ENCODE measurements at regions not wholly inside any gene's neighbourhood (a gene's known extent, or its start where the extent isn't known, plus 50 kb on each side); places are given as distances from the start of the nearest gene placed in this dataset.

DNA sequence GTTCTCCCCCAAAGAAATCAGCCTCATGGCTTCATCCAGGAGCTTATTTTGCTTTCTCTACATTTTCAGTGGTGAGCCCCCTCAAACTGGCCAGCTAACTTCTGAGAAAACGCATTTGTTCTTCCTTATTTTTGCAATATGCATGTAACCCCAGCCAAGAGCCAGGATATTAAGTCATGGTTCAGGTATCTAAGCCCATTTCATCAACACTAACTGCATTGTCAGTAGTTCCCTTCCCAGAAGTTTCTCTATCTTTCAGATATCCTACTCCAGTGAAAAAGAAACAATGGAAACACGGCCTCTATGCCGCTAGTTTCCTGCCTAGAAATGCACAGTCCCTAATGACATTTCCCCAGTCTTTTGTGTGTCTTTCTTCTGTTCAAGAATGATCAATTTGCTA, 102.8 kb upstream of the RASSF8 start:
- Mint-ChIP-seq H3K4me3 (no peak overlapping the region), H3K9me3 (peaks cover 7% of the 10 kb centered on the region), H3K36me3 (ENCODE audit: low read depth) (no peaks in the 10 kb centered on the region), H3K27me3 (ENCODE audit: low read depth, poor library complexity) (peaks cover 8% of the 10 kb centered on the region), H3K4me1 (no peaks in the 10 kb centered on the region), H3K27ac (no peak overlapping the region)
- TF ChIP-seq, protein P1, sequence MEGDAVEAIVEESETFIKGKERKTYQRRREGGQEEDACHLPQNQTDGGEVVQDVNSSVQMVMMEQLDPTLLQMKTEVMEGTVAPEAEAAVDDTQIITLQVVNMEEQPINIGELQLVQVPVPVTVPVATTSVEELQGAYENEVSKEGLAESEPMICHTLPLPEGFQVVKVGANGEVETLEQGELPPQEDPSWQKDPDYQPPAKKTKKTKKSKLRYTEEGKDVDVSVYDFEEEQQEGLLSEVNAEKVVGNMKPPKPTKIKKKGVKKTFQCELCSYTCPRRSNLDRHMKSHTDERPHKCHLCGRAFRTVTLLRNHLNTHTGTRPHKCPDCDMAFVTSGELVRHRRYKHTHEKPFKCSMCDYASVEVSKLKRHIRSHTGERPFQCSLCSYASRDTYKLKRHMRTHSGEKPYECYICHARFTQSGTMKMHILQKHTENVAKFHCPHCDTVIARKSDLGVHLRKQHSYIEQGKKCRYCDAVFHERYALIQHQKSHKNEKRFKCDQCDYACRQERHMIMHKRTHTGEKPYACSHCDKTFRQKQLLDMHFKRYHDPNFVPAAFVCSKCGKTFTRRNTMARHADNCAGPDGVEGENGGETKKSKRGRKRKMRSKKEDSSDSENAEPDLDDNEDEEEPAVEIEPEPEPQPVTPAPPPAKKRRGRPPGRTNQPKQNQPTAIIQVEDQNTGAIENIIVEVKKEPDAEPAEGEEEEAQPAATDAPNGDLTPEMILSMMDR (IDR thresholded peaks at IDR 0.05) = no peak
- DNase-seq = no peak

DNA sequence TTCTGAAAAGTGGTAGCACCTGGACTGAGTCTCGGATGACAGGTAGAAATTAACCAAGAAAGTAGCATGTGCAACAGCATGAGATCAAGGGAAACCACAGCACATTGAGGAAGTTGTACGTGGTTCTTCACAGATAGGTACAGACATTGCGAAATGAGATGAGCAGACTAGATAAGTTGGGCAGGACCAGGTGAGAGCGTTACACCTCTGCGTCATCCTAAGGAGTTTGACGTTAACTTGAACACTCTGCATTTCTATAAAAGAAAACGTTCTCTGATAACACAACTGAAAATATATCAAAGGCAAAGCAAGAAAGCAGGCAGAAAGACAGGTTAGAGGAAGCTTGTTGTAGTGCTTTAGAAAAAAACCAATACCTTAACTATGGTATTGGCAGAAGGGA, 98.5 kb upstream of the RASSF8 start:
- peaks cover 7% of the 10 kb centered on the region for H3K9me3 Mint-ChIP-seq
- peaks cover 5% of the 10 kb centered on the region for H3K27me3 Mint-ChIP-seq (ENCODE audit: low read depth, poor library complexity)
- H3K4me3 Mint-ChIP-seq = no peak overlapping the region
- H3K27ac Mint-ChIP-seq = no peak overlapping the region
- TF ChIP-seq, protein P1 (IDR thresholded peaks at IDR 0.05) = no peak
- H3K36me3 Mint-ChIP-seq (ENCODE audit: low read depth) = no peaks in the 10 kb centered on the region
- no peaks in the 10 kb centered on the region for H3K4me1 Mint-ChIP-seq
- DNase-seq = no peak

DNA sequence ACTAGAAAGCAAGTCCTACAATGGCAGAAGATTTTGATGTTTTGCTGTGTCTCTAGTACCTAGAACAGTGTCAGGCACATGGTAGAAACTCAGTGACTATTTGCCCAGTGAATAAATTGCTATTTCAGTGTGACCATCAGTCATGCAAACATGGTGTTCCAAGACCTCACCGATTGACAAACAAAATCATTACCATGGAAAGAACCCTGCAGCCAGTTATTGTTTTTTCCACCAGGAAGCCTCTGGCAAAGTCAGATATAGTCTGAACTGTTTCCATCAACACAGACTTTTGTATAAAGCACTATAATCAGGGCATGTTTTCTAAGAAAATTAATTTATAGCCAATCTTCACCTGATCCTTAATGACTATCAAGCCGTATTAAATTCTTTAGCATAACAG, 97.3 kb upstream of the RASSF8 start:
- Mint-ChIP-seq H3K27me3 (ENCODE audit: low read depth, poor library complexity) (peaks cover 5% of the 10 kb centered on the region), H3K4me3 (no peak overlapping the region), H3K36me3 (ENCODE audit: low read depth) (no peaks in the 10 kb centered on the region), H3K9me3 (no peaks in the 10 kb centered on the region), H3K4me1 (no peaks in the 10 kb centered on the region), H3K27ac (no peak overlapping the region)
- no peak for DNase-seq
- TF ChIP-seq, protein P1 (IDR thresholded peaks at IDR 0.05) = no peak

DNA sequence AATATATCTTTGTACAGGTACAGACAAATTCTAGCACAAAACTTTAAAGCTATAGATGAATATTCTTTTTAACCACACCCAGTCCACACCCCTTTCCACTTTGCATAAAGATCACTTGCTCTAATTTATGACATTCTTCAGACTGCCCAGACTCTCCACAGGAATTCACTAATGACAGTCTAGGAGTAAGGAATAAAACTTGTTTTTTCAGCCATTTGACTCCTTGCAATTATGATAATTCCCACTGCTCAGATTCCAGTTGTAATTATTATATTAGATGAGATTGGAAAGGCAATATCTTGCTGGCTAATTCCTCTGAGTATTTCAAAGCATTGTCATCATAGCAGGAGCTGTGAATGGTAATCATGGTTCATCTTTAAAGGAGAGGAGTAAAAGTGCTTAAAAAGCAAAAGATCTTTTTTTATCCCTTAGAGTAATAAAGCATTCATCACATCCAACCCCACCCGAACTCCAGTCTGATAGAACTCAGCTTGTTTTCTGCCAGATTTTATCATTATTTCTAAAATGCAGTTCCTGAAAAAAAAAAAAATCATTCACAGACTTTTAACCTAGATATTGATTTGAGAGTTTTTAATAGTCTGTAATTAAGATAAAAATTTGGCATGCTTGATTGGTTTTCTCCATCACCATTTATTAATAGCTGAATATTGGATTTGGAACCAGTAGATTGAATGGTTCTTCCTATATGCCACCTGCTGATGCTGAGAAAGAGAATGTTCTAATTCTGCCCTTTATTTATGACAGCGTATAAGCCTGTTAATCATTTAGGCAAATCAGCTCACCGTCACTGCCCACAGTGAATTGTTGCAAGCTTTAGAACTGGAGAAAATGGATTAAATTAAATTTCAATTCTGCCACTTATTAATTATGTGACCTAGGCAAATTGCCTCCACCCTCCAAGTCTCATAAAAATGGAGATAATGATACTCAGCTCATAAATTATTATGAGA, 93.9 kb upstream of the RASSF8 start:
- Mint-ChIP-seq H3K9me3 (peaks cover 22% of the 10 kb centered on the region), H3K27ac (no peak overlapping the region), H3K27me3 (ENCODE audit: low read depth, poor library complexity) (peaks cover 5% of the 10 kb centered on the region), H3K36me3 (ENCODE audit: low read depth) (peaks cover 7% of the 10 kb centered on the region), H3K4me3 (no peak overlapping the region), H3K4me1 (no peaks in the 10 kb centered on the region)
- TF ChIP-seq, protein P1 (IDR thresholded peaks at IDR 0.05) = no peak
- no peak for DNase-seq

DNA sequence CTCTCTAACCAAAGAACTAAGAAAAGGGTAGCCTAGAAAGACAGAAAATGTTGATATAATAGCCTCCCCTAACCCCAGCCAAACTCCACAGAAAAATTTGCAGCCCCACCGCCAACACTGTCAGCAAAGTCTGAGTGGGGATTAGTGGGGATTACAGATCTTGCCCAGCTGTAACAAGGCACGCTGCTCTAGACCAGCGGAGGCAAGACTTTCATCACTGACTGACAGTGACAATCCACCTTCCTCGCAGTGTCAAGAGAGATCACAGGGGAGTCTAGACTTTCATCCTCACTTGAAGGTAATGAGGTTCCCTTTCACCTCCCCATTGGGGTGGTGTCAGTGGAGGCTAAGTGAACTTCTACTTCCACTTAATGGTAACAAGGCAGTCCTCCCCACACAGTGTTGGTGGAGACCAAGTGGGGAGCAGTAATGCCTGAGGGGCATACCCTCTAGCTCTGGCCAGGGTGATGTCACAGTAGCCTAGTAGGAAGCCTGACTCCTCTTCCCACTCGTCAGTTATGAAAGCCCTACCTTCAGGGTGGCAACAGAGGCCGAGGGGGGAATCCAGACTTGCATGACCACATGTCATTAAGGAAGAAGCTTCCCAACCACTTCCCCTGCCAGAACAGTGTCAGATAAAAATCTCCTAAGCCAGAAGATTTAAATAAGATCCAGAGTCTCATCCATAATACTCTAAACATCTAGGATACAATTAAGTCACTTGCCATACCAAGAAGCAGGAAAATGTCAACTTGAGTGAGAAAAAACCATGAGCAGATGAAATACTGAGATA, 91.7 kb upstream of the RASSF8 start:
- no peak for DNase-seq
- no peak overlapping the region for H3K4me3 Mint-ChIP-seq
- H3K27me3 Mint-ChIP-seq (ENCODE audit: low read depth, poor library complexity) = no peaks in the 10 kb centered on the region
- peaks cover 22% of the 10 kb centered on the region for H3K9me3 Mint-ChIP-seq
- H3K27ac Mint-ChIP-seq = peak overlapping the region; percentile 59
- TF ChIP-seq, protein P1 (IDR thresholded peaks at IDR 0.05) = no peak
- H3K4me1 Mint-ChIP-seq = no peaks in the 10 kb centered on the region
- H3K36me3 Mint-ChIP-seq (ENCODE audit: low read depth) = peaks cover 7% of the 10 kb centered on the region

Data from nephron progenitor cell (in vitro differentiated cells).